Forelimb muscle (tissue), 1 donor: ENCODE measurements at regions not wholly inside any gene's neighbourhood (a gene's known extent, or its start where the extent isn't known, plus 50 kb on each side); places are given as distances from the start of the nearest gene placed in this dataset.
A peak's percentile ranks its signal among the peaks of the same experiment; 100 is the strongest.

ENCODE experiments used
- DNase-seq: peaks from one replicate; pipeline ENCODE4 v3.0.0-alpha.2; 2013; ENCODE audit warnings: low read depth

DNA sequence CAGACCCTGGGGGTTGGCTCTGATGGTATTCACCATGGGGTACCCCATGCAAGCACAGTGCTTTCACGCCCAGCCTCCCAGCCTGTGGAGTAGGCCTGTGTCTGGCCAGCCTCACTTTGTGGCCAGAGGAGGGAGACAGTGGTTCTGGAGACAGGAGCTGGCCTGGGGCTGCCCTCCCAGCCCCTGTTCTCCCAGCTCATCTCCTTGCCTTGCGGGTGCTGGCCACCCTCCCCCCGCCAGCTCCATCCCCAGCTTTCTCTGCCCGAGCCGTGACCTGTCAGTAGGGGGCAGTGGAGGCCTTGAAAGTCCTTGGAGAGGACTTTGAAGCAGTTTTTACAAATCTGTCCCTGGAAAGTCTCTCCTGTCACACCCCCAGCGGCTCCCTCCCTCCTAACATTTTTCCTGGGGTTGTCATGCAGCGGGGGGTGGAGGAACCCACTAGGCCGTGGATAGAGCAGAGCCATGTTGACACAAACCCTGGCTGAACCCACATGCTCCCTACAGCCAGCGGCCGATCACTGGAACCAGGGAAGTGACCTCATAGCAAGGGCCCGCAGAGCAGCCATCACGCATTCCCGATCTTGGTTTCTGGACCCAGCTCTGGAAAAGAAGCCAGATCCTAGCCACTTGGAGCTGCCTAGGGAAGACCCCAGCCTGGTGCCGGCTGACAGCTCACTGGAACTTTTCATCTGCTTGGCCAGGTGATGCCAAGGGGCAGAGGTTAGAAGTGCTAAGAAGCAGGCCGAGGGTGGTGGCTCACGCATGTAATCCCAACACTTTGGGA lies 289.4 kb downstream of the SEC14L1 start:
- peak; percentile 67 for DNase-seq

GRCh38 chr17:77432034-77432661 lies 291.4 kb downstream of the SEC14L1 start:
- DNase-seq = no peak

DNA sequence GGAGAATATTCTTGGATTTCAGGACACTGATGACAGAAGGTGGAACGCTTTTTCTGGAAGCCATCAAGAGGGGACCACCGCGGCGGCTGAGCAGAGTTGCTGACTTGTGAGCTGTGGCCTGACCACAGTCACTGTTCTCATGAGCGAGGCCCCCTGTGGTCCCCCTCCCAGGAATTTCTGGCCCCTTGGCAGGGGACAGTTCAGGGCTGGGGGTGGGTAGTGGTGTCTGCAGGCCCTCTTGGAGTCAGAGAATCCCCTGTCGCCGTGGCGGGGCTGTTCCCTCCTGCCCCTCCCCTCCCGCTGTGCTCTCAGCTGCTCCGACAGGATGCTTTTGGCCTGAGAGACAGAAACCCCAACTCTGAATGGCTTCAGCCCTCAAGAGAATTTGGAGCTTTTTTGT lies 292.0 kb downstream of the SEC14L1 start:
- no peak for DNase-seq

DNA sequence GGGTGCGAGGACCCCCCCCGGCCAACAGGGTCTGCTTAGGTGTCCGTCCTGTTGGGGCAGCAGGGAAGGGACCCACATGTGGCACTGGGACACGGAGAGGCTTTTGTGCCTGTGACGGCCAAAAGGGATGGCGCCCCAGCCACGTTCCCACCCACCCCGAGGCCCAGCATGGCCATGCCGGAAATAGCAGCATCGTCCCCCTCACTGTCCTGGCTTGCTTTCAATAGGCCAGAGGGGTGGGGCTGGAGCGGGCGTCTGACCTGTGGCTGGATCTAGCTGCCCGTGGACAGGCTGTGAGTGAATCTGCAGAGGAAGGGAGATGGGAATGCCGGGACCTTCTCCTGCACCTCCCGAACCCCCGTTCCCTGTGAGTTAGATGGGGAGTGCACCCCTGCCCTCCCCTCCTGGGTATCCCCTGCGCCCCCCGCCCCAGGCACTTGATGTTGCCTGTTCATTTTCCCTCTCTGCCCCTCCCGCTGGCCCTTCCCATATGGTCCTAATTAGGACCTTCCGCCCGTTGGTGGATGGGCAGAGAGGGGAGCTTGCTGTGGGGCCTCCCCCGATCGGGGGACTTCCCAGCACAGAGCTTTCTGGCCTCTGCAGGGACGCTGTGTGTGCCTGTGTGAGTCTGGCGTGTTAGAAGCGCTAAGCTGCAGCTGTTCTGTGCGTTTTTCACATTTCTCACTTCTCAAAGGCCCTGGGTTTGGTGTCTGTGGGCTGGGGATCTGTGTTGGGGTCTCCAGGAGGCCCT lies 292.8 kb downstream of the SEC14L1 start:
- DNase-seq = no peak

DNA sequence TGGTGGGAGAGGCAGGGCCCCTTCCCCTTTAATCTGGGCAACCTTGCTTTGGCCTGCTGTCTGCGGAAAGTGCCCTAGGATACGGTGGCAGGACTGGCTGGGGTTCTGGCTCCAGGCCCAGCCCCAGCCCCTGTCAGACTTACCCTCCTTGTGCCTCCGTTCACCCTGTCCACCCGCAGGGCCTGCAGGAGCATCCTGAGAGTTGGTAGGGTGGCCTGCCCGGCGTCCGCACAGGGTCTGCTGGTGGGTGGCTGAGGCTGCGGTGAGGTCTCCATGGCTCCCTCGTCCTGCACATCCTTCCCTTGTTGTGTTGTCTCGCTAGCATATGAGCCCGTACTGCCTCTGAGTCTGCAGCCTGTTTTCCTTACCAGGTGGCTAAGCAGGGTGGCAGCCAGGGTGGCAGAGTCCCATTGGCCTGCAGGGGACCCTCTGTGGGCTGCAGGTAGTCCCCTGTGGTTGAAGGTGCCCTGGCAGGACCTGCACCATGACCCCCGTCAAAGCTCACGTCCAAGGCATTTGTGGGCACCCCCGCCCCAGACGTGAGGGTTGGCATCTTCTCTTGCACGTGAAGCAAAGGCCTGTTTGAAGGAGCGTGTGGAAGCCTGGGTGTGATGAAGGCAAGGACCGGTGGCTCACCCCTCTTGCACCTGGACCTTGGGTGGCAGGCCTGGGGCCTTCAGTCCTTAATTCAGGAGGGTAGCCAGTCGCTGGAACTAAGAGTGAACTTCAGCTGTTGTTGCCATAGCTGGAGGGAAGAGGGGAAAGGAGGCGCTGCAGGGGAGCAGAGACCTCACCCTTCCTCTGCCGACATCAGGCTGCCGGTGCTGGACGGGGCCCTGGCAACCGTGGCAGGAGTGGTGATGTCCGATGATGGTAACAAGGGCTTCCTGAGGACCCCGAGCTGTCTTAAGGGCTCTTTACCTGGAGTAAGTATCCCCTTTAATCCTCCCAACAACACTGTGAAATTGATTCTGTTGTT lies 293.7 kb downstream of the SEC14L1 start:
- DNase-seq = no peak

DNA sequence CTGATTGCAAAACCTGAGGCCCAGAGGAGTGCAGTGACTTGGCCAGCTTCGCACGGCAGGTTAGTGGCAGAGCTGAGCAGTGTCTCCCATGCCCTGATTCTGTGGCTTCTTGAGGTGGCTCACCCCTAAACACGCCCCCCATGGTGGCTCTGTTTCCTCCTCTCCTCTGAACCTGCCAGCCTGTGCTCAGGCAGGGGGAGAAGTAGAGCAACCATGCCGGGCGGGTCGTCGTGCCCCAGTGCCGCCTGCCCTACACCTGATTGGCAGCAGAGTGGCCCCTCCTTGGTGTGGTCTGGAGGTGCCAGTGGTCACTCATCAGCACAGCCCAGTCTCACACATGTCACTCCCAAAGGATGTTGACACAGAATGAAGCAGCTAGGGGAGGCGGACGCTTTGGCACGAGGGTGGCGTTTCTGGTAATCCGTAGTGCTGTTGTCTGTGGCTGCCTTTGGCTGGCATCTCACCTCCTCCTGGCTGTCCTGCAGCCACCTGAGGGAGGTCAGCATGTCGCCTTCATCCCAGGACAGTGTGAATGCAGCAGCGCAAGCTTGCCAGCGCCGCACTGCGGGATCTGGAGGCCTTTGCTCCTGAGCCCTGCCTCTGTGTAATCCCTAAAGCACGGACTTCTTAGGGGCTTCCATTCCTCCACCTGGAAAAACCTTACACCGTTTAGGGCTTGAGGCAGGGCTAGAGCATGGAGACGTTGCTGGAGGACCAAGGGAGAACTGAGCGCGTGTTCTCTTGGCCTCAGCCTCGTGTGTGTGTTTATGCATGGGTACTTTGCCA lies 294.7 kb downstream of the SEC14L1 start:
- no peak for DNase-seq

DNA sequence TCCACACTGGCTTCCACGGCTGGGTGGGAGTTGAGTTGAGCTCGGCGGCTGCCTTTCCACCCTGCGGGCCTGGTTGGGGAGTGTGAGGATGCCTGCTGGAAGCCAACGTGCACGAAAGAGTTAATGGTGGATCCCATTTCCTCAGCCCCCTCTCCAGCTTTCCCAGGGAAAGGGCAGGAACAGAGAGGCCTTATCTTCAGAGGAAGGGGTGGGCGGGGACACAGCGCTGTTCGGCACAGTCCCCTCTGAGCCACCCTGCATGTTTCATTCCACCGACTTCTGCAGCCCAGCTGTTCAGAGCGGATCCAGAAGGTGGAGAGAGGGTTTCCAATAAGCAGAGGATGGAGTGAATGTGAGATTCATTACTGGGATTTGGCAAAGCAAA lies 295.3 kb downstream of the SEC14L1 start:
- peak; percentile 76 for DNase-seq

- no peak for DNase-seq
These were observed 295.7 kb downstream of the SEC14L1 start for GRCh38 chr17:77436481-77436880.

DNA sequence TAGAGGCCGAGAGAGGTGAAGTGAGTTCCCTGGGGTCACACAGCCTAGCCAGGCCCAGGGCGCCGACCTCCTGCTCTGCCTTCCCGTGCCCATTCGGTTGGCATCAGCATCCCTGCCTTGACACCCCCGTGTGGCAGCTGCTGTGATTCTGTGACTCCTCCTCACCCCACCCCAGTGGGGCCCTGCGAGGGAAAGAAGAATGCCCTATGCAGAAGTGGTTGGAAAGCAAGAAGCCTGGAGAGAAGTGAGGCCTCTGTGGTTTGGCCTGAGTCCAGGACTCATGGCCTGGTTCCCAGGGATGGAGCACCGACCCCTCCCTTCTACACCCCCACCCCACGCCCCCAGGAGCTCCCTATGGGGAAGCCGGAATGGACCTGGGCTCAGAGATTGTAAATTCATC lies 296.2 kb downstream of the SEC14L1 start:
- DNase-seq = no peak

DNA sequence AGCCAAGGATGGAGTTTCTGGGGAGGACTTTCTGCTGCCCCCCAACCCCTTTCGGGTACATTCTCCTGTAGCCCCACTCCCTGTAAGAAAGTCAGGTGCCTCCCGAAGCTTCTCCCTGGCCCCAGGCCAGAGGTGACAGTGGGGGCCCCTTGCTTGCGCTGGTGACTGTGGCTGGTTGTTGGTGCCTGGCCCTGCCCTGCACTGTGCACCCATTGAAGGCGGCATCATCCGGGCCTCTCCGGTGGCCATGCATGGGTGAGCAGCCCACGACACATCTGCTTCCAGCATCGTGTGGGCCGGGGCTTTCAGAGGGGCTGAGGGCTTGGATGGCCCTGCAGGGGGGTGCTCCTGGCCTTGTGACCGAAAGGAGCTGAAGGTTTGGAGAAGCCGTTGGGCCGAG lies 297.0 kb downstream of the SEC14L1 start:
- no peak for DNase-seq

- no peak for DNase-seq
These were observed 297.7 kb downstream of the SEC14L1 start for GRCh38 chr17:77438241-77439188.

- DNase-seq = no peak
These were observed 298.6 kb downstream of the SEC14L1 start for GRCh38 chr17:77439189-77440018.

- DNase-seq = no peak
These were observed 299.8 kb downstream of the SEC14L1 start for GRCh38 chr17:77440560-77440981.

DNA sequence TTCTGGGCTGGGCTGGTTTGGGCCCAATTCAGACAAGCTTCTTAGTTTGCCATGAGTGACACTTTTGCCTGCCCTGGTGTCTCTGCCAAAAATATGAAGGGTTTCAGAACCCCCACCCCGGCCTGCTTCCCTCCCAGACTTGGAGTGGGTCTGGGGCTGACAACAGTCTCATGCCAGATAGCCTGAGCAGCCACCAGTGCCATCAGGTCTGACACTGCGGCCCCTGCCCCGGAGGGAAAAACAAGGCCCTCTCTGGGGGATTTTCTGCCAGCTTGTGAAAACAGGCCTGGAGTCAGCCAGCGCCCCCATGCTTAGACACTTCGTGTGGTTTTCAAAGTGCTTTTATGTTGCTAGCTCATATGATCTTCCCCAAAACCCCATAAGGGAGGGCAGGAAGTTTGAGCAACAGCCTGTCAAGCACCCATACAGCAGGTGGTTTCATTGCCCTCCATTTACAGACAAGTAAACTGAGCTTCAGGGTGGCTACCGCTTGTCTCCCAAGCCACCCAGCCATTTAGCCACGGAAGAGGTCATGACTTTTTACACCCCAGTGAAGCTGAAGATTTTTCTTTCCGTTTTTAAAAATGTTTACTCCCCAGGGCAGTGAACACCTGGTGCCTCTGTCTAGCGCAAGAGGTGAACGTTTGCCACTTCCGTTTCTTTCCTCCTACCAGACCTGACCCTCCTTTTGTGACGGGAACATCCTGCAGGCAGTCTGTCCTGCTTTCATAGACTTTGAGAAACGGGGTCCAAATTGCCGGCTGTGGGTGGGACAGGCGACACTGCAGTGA lies 300.6 kb downstream of the SEC14L1 start:
- DNase-seq = no peak

- no peak for DNase-seq
These were observed 301.2 kb downstream of the SEC14L1 start for GRCh38 chr17:77441940-77442339.

DNA sequence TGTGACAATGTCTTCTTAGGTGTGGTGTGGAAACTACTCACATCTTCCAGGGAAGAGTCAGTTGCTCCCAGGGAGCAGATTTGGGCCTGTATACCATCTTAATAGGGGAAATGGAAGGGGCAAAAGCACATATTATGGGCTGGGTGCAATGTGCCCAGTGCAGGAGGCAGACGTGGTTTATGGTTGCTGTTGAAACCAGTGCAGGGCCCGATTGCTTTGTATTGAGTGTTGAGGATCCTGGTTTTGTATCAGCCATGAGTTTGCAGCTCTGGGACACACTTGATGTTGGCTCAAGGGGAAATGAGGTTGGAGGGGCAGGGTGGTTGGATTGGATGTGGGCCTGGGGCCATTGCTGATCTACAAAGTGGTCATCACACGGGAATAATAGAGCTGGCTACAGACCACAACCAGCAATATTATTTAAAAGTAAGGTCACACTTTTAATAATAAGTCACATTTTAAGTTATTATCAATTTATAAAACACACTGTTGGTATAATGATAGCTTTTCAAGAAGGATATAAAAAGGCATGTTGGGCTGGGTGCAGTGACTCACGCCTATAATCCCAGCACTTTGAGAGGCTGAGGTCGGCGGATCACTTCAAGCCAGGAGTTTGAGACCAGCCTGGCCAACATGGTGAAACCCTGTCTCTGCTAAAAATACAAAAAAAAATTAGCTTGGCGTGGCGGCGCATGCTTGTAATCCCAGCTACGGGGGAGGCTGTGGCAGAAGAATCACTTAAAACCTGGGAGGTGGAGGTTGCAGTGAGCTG lies 302.4 kb downstream of the SEC14L1 start:
- no peak for DNase-seq

GRCh38 chr17:77443748-77444260 lies 303.0 kb downstream of the SEC14L1 start:
- no peak for DNase-seq
